ENCODE measurements at regions not wholly inside any gene's neighbourhood (a gene's known extent, or its start where the extent isn't known, plus 50 kb on each side); places are given as distances from the start of the nearest gene placed in this dataset.

DNA sequence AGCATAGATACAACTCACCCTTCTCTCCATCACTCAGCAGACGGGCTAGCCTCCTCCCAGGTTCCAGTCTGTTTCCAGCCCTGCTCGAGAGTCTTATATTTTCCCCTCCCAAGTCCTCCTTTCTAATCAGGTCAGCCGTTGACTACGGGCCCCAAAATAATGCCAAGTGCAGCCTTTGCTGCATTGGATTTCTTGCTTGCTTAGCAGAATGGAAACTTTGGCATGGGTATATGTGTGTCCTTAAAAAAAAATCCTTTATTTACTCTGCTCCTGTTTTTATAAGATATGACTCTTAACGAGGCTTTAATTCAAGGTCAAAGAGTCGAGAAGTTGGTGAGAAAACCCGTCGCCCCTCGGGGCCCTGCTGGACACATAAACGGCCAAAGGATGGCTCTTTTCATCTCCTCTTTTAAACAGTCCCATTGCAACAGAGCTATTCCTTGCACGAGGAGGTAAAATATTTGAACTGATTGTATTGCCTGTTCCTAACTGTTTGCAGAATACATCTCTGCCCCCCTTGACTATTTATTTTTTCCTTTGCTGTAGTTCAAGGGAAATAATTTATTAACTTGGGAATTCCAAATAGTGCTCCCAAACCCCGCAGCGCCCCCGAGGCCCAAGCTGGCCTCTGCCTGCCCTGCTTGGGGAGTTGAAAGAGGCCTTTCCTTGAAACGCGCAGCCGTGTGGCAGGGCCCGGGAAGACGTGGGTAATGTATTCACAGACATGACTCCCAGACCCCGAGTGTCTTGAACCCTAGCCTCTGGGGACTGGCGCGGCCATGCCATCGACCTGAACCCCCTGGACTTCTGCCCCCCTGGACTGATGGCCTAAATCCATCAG, 156.5 kb upstream of the MYL2 start:
- DNase-seq (ENCODE audit: low read depth in 2 of 2) = no peak

GRCh38 chr12:111076199-111076598, 155.8 kb upstream of the MYL2 start:
- DNase-seq (ENCODE audit: low read depth in 2 of 2) = no peak

GRCh38 chr12:111074965-111075364, 154.6 kb upstream of the MYL2 start:
- DNase-seq (ENCODE audit: low read depth in 2 of 2) = no peak

DNA sequence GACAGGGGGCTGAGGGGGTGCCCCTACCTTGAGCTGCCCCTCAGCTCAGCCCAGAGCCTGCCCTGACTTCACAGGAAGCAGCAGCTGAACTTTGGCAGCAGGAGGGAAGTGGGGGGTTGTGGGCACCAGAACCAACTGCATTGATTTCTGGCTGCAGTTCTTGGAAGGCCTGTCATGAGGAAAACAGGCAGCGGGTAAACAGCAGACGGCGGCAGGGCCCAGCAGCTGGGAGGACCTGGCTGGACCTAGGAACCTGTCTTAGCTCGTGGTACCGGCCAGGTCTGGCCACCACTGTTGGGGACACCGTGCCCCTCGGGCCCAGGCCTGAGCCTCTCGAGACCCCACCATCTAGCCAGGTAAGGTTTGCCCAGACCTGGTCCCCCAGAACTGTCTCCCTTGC, 154.2 kb upstream of the MYL2 start:
- DNase-seq (ENCODE audit: low read depth in 2 of 2) = no peak

- DNase-seq (ENCODE audit: low read depth in 2 of 2) = no peak
Observed at GRCh38 chr12:111073370-111073769, 153.0 kb upstream of the MYL2 start.

DNA sequence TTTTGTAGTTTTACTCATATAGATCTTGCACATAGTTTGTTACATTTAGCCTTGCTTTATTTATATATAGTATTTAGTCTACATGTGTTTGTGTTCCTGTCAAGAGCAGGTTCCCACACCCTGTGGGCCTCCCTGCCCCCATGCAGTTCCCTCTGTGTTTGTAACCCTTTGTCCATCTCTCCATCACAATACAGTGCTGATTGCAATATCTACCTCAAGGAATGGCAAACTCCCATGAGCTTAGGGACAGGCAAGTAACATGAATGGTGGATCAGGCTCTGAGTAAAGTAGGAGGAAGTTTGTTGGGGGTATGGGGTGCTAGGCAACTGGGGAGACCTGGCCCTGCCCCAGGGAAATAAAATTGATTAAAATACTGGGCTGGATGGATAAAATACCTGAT, 151.9 kb upstream of the MYL2 start:
- DNase-seq (ENCODE audit: low read depth in 2 of 2) = no peak

DNA sequence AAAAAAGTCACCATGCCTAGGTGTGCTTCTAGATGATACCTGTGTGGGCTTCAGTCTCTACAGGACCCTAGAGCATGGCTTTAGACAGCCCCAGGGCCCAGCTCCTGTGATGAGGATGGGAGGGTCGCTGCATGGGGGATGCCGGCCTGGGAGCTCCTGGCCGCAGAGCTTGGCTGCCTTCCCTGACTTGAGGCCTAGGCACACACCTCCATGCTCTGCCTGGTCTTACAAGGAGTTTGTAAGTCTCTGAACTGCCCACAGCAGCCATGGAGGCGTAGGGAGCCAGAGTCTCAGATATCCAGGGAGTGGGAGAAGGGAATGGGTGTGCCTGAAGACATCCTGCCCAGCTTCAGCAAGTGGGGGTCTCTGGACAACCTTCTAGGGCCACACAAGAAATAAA, 149.5 kb upstream of the MYL2 start:
- DNase-seq (ENCODE audit: low read depth in 2 of 2) = no peak

DNA sequence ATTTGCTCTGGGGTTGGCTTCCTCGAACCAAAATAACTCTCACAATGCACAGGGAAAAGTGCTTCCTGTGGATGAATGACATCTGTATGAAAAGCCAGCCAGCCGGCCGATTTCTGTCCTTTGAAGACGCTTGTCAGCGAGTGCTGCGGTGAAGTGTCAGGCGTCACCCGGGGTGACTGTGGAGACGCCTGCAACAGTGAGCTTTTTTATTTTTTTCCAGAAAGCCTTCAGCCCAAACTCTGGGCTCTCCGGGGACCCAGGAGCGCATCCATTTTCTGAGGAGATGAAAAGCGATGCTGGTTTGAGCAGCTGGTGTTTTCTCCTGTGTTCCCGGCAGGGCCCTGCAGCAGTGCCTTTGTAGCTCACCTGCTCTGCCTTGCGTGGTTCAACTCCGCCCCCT, 147.9 kb upstream of the MYL2 start:
- no peak for DNase-seq (ENCODE audit: low read depth in 2 of 2)

DNA sequence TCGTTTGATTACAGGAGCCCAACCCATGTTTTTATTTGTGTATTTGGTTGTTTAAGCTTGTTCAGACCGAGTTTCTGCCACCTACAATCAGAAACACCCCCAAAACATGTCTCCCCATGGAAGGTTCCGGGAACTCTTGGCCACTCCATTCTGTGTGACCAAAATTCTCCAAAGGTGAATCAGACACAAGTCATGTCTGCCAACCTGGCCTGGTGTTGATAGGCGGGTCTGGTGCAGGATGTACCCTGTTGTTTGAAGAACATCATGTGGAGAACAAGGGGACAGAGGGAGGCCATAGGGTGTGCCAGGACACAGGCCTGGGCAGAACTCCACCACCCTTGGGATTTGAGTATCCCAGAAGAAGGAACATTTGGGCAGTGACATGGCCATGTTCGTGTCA, 147.1 kb upstream of the MYL2 start:
- DNase-seq (ENCODE audit: low read depth in 2 of 2) = no peak

- no peak for DNase-seq (ENCODE audit: low read depth in 2 of 2)
Observed at GRCh38 chr12:111066744-111067437, 146.5 kb upstream of the MYL2 start.

- no peak for DNase-seq (ENCODE audit: low read depth in 2 of 2)
Observed at GRCh38 chr12:111064982-111065381, 144.6 kb upstream of the MYL2 start.

- no peak for DNase-seq (ENCODE audit: low read depth in 2 of 2)
Observed at GRCh38 chr12:111064154-111064553, 143.8 kb upstream of the MYL2 start.

DNA sequence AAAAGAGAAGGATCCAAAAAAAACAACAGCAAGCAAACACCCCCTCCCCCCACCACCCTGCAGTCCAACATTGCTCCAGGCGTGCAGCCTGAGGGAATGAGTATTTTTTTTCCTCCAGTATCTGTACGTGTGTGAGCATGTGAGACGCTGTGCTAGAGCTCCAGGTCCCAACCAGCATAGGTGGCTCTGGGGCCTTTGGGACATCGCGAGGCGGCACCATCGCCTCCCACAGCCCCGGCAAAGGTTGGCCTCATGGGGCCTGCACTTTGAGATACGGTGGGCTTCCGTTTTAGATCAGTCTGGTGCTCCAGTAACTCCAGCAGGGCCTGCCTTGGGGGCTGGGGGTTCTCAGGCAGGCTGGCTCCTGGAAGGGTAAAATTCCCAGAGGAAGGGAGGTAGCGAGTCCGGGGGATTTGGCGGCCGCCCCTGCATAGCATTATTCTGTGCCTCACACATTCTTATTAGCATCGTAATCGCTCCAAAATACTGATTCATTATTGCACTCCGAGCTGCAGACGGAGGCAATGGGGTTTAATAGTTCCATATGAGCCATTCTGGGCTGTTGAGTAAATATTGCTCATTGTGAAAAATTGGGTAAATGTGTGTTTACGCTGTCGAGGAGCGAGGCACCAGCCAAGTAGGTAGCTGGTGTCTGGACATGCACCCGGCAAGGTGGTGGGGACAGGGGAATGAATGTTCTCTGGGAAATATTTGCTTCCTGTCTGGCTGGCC, 143.1 kb upstream of the MYL2 start:
- DNase-seq (ENCODE audit: low read depth in 2 of 2) = no peak

GRCh38 chr12:111057701-111058425, 137.5 kb upstream of the MYL2 start:
- DNase-seq (ENCODE audit: low read depth in 2 of 2) = no peak

GRCh38 chr12:111056618-111057521, 136.5 kb upstream of the MYL2 start:
- DNase-seq (ENCODE audit: low read depth in 2 of 2) = peak; percentile 45 to 58

DNA sequence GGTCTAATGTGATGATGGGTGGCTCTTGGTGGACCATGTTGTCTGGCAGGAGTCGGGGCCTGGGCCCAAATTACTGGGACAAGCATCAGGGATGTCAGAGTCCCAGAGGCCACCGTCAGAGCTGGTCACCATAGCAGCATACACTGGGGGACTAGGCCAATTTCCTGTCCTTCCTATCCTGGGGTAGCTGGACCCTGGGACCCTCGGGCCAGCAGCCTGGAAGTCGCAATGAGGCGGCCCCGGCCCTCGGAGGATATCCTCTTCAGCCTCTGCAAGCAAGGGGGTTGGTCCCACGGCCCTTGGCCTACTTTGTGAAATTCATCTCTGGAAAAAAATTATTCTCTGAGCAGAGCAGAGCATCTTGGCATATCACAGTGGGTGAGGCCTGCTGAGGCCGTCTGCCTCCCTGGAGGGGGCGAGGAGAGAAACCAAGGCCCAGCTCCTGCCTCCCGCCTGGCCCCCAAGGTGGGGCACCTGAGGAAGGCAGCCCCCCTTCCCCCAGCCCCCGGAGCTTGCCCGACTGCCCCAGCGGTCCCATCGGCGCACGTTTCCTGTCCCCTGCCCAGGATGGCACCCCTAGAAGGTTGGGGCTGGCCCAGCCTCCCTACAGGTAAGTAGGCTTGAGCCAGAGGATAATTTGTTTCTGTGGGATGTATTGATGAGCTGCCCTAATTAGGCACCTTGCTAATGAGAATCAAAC, 135.0 kb upstream of the MYL2 start:
- no peak for DNase-seq (ENCODE audit: low read depth in 2 of 2)

GRCh38 chr12:111048991-111049390, 128.6 kb upstream of the MYL2 start:
- no peak for DNase-seq (ENCODE audit: low read depth in 2 of 2)

- DNase-seq (ENCODE audit: low read depth in 2 of 2) = no peak
Observed at GRCh38 chr12:111046896-111047295, 126.5 kb upstream of the MYL2 start.

GRCh38 chr12:111045941-111046340, 125.6 kb upstream of the MYL2 start:
- DNase-seq (ENCODE audit: low read depth in 2 of 2) = no peak

- DNase-seq (ENCODE audit: low read depth in 2 of 2) = no peak
Observed at GRCh38 chr12:111041091-111041490, 120.7 kb upstream of the MYL2 start.

Measured in stimulated activated CD8-positive, alpha-beta memory T cell treated with anti-CD3 and anti-CD28 coated beads, Interleukin-15, amount 100 ng/mL, for 48 hours (primary cell).